ENCODE measurements at regions not wholly inside any gene's neighbourhood (a gene's known extent, or its start where the extent isn't known, plus 50 kb on each side); places are given as distances from the start of the nearest gene placed in this dataset.

DNA sequence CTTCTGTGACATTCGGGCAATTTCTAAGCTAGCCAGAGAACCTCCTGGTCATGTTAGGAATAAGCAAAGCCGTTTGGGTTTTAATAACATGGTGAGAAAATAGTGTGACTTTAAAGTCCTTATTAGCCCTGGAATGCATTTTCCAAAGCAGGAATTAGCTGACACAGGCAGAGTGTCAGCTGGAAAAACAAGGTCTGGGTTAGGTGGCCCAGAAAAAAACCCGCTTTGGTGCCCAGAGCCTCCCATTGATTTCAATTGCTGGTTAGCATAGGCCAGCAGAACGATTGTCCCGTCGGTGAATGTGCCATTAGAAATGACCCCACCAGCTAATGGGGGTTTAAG lies 62.1 kb upstream of the CPEB4 start:
- POLR2A ChIA-PET, result no interaction called here
- CTCF ChIA-PET, result interaction anchor here (1.2 kb wide), 1 partner anchor 147 kb away, joined by 5 read pairs; no protein-coding TSS in a partner anchor
- TF ChIP-seq, protein P1, sequence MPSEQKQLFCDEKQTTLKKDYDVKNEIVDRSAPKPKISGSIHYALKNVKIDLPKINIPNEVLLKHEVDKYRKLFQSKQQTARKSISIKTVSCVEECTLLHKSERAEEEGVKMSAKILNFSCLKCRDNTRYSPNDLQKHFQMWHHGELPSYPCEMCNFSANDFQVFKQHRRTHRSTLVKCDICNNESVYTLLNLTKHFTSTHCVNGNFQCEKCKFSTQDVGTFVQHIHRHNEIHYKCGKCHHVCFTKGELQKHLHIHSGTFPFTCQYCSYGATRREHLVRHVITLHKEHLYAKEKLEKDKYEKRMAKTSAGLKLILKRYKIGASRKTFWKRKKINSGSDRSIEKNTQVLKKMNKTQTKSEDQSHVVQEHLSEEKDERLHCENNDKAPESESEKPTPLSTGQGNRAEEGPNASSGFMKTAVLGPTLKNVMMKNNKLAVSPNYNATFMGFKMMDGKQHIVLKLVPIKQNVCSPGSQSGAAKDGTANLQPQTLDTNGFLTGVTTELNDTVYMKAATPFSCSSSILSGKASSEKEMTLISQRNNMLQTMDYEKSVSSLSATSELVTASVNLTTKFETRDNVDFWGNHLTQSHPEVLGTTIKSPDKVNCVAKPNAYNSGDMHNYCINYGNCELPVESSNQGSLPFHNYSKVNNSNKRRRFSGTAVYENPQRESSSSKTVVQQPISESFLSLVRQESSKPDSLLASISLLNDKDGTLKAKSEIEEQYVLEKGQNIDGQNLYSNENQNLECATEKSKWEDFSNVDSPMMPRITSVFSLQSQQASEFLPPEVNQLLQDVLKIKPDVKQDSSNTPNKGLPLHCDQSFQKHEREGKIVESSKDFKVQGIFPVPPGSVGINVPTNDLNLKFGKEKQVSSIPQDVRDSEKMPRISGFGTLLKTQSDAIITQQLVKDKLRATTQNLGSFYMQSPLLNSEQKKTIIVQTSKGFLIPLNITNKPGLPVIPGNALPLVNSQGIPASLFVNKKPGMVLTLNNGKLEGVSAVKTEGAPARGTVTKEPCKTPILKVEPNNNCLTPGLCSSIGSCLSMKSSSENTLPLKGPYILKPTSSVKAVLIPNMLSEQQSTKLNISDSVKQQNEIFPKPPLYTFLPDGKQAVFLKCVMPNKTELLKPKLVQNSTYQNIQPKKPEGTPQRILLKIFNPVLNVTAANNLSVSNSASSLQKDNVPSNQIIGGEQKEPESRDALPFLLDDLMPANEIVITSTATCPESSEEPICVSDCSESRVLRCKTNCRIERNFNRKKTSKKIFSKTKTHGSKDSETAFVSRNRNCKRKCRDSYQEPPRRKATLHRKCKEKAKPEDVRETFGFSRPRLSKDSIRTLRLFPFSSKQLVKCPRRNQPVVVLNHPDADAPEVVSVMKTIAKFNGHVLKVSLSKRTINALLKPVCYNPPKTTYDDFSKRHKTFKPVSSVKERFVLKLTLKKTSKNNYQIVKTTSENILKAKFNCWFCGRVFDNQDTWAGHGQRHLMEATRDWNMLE (tag by site-specific recombination; conservative IDR thresholded peaks at IDR 0.05; ENCODE audit: low read depth), result no peak
- TF ChIP-seq, protein P2, sequence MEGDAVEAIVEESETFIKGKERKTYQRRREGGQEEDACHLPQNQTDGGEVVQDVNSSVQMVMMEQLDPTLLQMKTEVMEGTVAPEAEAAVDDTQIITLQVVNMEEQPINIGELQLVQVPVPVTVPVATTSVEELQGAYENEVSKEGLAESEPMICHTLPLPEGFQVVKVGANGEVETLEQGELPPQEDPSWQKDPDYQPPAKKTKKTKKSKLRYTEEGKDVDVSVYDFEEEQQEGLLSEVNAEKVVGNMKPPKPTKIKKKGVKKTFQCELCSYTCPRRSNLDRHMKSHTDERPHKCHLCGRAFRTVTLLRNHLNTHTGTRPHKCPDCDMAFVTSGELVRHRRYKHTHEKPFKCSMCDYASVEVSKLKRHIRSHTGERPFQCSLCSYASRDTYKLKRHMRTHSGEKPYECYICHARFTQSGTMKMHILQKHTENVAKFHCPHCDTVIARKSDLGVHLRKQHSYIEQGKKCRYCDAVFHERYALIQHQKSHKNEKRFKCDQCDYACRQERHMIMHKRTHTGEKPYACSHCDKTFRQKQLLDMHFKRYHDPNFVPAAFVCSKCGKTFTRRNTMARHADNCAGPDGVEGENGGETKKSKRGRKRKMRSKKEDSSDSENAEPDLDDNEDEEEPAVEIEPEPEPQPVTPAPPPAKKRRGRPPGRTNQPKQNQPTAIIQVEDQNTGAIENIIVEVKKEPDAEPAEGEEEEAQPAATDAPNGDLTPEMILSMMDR (tag by site-specific recombination; IDR thresholded peaks at IDR 0.05), result no peak
- TF ChIP-seq, protein P3, sequence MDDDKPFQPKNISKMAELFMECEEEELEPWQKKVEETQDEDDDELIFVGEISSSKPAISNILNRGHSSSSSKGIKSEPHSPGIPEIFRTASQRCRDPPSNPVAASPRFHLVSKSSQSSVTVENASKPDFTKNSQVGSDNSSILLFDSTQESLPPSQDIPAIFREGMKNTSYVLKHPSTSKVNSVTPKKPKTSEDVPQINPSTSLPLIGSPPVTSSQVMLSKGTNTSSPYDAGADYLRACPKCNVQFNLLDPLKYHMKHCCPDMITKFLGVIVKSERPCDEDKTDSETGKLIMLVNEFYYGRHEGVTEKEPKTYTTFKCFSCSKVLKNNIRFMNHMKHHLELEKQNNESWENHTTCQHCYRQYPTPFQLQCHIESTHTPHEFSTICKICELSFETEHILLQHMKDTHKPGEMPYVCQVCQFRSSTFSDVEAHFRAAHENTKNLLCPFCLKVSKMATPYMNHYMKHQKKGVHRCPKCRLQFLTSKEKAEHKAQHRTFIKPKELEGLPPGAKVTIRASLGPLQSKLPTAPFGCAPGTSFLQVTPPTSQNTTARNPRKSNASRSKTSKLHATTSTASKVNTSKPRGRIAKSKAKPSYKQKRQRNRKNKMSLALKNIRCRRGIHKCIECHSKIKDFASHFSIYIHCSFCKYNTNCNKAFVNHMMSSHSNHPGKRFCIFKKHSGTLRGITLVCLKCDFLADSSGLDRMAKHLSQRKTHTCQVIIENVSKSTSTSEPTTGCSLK (tag by site-specific recombination; IDR thresholded peaks at IDR 0.05), result no peak
- TF ChIP-seq KLF8 (tag by site-specific recombination; IDR thresholded peaks at IDR 0.05) (no peak), IKZF3 (tag by site-specific recombination; IDR thresholded peaks at IDR 0.05) (no peak), ZNF302 (tag by site-specific recombination; IDR thresholded peaks at IDR 0.05; ENCODE audit: low read depth) (no peak), YY1 (tag by site-specific recombination; IDR thresholded peaks at IDR 0.05) (no peak), ZNF19 (tag by site-specific recombination; IDR thresholded peaks at IDR 0.05; ENCODE audit: low read depth) (no peak), ZNF473 (tag by site-specific recombination; IDR thresholded peaks at IDR 0.05) (no peak)
- H3K27ac ChIP-seq (ENCODE audit: extremely low read depth, low read depth, low read length), result no peak overlapping the region
- peaks cover 3% of the 10 kb centered on the region; the same call in 1 of the 2 replicates for H3K4me1 ChIP-seq (ENCODE audit: control insufficient read depth, insufficient read depth, low read length)
- H3K36me3 ChIP-seq (ENCODE audit: control insufficient read depth in 2 of 2, insufficient read depth in 1 of 2, low read length in 2 of 2), result no peaks in the 10 kb centered on the region
- no peak overlapping the region for H3K4me3 ChIP-seq (ENCODE audit: low read depth, low read length)
- no peaks in the 10 kb centered on the region for H3K9me3 ChIP-seq (ENCODE audit: control insufficient read depth, insufficient read depth, low read depth, low read length)

DNA sequence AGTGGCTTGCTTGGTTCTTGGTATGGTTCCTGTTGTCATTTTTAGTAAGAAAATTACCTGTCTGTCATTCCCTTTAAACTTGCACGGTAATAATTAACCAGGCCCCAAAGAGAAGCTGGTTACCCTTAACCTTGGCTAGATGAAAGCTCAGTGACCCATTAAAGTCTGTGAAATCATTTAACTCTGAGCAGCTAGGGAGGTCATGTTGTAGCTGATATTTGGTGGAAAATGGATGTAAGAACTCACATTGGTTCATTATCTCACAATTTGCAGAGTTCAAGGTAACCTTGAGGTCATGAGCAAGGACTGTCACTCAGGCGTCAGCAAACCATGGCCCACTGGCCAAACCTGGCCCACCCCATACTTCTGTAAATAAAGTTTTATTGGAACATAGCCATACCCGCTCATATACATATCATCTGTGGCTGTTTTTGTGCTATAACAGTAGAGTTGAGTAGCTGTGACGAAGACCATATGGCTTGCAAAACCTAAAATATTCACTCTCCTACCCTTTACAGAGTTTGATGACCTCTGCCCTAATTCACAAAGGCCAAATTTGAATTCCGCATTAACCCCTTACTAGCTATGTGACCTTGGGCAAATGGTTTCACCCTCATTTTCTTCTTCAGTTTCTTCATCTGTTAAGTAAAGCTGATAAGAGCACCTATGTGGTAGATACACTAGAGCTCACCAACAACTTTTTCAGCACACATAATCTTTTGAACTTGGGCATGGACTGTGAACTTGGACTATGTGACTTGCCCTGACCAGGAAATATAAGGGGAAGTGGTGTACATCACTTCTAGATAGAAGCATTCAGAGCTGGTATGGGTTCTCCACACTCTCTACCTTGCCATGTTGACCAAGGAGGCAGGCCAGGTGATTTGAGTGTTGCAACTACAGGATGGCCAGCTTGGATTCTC lies 61.5 kb upstream of the CPEB4 start:
- CTCF ChIA-PET, result interaction anchor here (1.2 kb wide), 1 partner anchor 146 kb away, joined by 5 read pairs; no protein-coding TSS in a partner anchor

More for the DNA sequence above, 61.5 kb upstream of the CPEB4 start:
- TF ChIP-seq ZNF626 (tag by site-specific recombination; IDR thresholded peaks at IDR 0.05) (no peak), ZEB2 (tag by site-specific recombination; IDR thresholded peaks at IDR 0.05) (no peak), ZNF202 (tag by site-specific recombination; IDR thresholded peaks at IDR 0.05; ENCODE audit: borderline replicate concordance) (no peak), ZNF169 (tag by site-specific recombination; IDR thresholded peaks at IDR 0.05) (no peak), ZNF529 (tag by site-specific recombination; IDR thresholded peaks at IDR 0.05; ENCODE audit: insufficient replicate concordance) (no peak), ZNF658 (tag by site-specific recombination; IDR thresholded peaks at IDR 0.05) (no peak), EGR2 (tag by site-specific recombination; IDR thresholded peaks at IDR 0.05; ENCODE audit: low read depth) (no peak), ZNF624 (tag by site-specific recombination; IDR thresholded peaks at IDR 0.05) (no peak), ZNF785 (tag by site-specific recombination; IDR thresholded peaks at IDR 0.05) (no peak), HOXD13 (CRISPR knock-in tag; IDR thresholded peaks at IDR 0.05; ENCODE audit: borderline replicate concordance) (no peak), ZNF140 (tag by site-specific recombination; IDR thresholded peaks at IDR 0.05) (no peak), ZNF555 (tag by site-specific recombination; conservative IDR thresholded peaks at IDR 0.05) (no peak)
- H3K36me3 ChIP-seq (ENCODE audit: control insufficient read depth in 2 of 2, insufficient read depth in 1 of 2, low read length in 2 of 2), result no peaks in the 10 kb centered on the region
- no peaks in the 10 kb centered on the region for H3K9me3 ChIP-seq (ENCODE audit: control insufficient read depth, insufficient read depth, low read depth, low read length)
- no peak overlapping the region for H3K4me3 ChIP-seq (ENCODE audit: low read depth, low read length)
- H3K4me1 ChIP-seq (ENCODE audit: control insufficient read depth, insufficient read depth, low read length), result peaks cover 3% of the 10 kb centered on the region; the same call in 1 of the 2 replicates
- H3K27ac ChIP-seq (ENCODE audit: extremely low read depth, low read depth, low read length), result no peak overlapping the region
- POLR2A ChIA-PET, result no interaction called here

All from HEK293 (cell line).